8988T (cell line): ENCODE measurements at regions not wholly inside any gene's neighbourhood (a gene's known extent, or its start where the extent isn't known, plus 50 kb on each side); places are given as distances from the start of the nearest gene placed in this dataset.
"Not testable (repeated sequence)": the region's sequence is repeated elsewhere in the genome, so short reads cannot be mapped to it uniquely, and the experiment has no call there.

ENCODE experiments used
- DNase-seq: peaks from one replicate; pipeline ENCODE4 v3.0.0; 2011

DNA sequence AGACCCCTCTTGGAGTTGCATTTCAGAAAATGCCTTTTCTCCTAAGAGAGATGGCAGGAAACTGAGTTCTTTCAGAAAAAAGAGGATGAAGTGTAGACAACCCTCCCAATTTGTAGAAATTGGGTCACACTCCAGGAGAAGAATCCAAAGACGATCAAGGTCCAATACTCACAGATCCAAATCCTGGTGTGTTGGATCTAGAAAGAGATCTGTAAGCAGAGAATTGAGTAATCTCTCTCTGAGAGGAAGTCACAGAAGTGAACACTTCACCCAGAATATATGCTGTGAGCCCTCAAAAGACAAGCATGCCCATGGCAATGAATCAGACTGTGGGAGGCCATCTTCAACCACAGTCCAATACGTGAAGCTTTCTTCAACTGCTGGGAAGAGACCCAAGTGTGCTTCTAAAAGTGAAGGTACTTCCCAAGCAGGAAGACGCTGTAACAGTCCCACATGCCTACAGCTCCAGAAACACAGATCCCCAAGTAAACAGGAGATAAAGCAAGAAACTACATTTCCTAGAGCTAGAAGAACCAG lies 182.7 kb downstream of the SMC2 start:
- no peak for DNase-seq

GRCh38 chr9:104278929-104279496 lies 184.9 kb downstream of the SMC2 start:
- no peak for DNase-seq

DNA sequence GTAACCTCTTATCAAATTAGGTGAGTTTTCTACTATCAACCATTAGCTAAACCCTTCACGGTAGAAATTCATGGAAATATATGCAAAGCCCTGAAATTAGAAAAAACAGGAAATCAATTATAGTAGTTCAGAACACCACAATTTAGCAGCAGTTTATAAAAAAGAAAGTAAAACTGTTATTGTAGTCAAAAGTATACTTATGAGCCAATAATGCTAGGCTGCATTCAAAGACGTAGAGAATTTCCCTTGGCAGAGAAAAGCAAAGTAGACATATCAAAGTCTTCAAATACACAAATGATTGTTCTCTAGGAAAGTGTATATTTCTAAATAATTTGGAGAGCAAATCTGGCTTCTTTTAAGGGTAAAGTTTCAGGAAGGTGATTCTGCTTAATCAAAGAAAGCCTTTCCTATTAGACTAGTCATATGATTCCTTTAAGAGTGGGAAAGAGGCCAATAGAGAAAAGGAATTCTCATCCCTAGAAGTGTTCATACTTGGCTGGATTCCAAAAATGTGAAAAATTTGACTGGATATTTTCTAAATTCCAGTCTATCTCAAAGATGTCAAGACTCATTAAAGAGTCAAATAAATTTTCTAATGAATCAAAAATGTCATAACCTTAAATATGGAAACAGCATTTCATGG lies 185.5 kb downstream of the SMC2 start:
- DNase-seq = no peak

DNA sequence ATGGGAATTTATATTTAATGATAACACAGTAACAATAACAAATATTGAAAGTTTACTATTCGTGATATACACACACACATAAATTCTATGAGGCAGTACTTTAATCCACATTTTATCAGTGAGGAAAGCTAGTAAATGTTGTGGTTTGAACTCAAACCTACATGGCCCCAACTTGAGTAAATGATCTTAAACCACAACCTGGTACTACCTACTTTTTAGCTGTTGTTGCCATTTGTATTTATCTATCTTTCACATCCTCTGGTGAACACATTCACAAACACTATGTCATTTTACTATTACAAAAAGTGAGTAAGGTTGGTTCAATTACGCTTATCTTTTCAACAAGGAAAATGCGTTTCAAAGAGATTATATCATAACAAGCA lies 186.1 kb downstream of the SMC2 start:
- no peak for DNase-seq

- no peak for DNase-seq
These were observed 186.6 kb downstream of the SMC2 start for GRCh38 chr9:104280711-104281110.

DNA sequence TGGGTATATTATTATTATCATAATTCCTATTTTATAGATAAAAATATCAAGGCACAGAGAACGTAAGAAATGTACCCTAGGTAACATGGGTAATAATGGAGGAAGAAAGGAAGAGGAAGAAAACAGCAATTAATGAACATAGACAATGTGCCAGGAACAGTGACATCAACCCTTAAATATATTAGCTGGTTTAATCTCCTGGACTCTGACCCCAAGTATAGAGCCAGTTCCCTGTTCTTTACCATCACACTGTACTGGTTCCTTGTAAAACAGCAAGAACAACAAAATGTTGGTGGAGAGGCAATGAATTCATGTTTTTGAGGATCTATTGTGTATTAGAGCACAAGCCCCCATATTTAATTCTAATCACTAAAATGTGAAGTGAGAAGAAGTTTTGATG lies 192.1 kb downstream of the SMC2 start:
- no peak for DNase-seq

- DNase-seq = no peak
These were observed 192.7 kb downstream of the SMC2 start for GRCh38 chr9:104286799-104287198.

DNA sequence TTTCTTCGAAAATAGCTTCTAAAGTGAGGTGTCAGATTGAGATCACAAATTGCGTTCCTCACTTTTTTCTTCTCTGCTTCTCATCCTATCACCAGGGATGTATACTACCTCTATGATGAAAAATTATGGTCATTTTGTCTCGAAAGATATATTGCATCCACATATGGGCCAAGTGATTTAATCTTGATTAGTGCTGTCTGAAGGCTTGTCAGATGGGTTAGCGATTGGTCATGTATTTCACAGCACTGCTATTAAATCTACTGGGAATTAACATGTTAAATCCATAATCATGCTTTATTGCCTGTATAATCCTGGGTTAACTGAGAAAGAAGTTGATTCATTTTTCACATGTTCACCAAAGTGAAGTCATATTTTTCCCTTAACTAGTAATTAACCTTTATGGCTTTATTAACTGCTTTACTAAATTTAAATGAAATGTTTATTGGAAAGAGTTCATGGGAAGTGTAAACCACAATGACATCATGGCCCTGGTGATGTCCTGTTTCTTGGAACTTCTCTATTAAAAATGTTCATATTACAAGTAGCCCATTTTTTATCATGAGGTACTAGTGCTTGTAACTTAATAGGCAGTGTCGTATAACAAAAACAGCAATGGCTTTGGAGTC lies 193.3 kb downstream of the SMC2 start:
- no peak for DNase-seq

DNA sequence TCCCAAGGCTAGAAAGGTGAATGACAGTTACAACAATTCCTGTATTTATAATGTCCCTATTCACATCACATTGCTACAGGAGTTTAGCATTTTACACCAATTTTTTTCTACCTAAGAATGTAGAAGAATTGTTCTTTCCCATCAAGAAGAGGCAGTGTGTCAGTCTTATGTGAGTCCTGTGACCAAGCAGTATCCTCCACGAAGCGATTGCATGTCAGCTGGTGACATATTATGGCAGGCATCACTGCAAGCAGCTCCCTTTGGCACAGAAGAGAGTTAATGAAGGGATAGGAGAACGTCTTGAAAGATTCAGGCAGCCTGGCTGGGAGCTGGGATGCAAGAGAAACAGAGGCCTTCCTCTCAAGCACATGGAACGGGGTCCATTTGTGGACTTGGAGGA lies 199.8 kb downstream of the SMC2 start:
- no peak for DNase-seq

DNA sequence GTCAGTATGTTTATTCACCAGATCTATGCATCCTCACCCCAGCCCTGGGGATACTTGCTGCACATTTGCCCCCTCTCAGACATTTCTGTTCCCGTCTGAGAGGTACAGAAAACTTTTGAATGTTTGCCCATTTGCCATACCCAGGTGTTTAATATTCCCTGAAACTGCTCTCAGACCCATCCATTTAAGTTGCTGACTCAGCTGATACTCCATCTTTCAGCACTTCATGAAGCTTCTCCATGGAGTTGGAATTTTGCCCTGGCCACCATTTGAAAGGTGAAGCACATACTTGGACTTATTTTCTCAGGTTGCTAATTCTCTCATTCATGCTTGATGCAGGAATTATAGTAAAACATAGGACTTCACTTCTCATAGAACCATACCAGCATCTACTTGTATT lies 203.9 kb upstream of the OR13F1 start:
- DNase-seq = no peak

DNA sequence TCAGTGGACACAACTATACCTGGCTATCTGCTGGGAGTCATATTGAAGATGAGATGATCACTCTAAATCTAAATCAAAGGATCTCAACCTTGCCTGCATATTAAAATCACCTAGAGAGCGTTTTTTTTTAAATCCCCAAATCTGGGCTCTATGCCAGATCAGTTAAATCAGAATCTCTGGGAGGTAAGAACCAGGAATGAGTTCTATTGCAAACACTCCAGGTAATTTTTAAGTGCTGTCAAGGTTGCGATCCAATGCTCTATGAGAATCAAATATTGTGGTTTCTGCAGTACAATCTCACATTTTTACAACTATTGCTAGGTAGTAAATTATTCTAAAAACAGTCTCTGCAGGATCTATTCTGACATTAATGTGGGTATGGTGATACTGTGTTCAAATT lies 202.3 kb upstream of the OR13F1 start:
- no peak for DNase-seq

DNA sequence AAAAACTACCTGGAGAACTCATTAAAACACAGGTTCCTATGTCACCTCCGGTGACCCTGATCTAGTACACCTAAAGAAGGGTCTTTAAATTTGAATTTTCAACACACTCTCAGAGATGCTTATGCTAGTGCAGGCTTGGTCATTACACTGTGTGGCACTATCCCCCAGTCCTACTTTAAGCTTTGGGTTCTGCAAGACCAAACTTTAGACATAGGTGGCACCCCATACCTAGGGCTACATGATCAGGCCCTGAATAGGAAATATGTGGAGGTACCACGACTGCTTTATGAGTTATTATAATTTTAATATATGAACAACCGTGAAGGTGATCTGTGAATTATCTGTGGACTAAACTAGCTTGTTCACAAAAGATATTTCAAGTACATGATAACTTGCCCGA lies 201.3 kb upstream of the OR13F1 start:
- DNase-seq = no peak

DNA sequence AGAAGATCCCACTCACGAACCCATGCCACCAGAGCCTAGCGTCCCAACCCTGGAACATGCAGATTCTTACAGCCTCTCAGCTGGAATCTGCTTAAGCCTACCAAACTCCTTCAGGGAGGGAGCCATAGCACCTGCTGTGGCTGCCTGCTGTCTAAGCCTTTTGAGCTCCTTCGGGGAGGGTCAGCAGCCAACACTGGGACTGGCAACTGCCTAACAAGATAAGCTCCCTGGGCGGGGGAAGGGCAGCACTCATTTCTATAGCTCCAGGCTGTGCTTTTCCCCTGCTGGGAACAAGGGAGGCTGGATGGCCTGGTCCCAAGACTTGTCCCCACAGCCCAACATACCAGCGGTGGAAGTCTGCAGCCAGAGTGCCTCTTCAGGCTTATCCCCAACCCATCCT lies 199.1 kb upstream of the OR13F1 start:
- no peak for DNase-seq

DNA sequence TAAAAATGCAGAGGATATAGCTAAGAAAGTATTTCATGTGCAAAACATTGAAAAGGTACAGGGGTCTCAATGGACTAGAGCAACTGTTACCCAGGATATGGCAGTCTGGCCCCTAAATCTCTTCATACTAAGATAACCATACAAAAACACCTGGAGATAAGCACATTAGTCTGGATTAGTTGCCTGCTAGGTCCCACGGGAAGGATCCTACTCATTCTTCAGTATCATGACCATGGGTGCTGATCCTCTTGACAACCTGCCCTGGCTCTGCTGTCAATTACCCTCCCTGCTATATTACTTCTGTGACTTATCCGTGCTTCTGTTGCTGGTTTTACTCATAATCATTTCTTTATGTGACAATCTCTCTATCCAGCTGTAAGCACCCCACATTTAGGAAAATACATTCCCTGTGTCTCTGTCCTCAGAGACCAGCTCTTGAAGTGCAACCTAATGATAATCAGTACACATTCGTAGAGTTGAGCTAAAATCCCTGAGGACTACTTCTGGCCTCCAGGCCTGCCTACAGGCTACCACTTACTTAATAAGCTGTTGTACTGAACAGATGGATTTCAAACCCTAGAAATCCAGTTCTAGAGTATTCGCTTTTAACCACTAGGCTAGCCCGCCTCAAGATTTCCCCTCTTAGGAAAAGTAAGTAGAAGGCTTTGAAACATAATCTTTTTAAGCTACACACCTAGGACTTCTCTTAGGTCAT lies 190.5 kb upstream of the OR13F1 start:
- DNase-seq = no peak

DNA sequence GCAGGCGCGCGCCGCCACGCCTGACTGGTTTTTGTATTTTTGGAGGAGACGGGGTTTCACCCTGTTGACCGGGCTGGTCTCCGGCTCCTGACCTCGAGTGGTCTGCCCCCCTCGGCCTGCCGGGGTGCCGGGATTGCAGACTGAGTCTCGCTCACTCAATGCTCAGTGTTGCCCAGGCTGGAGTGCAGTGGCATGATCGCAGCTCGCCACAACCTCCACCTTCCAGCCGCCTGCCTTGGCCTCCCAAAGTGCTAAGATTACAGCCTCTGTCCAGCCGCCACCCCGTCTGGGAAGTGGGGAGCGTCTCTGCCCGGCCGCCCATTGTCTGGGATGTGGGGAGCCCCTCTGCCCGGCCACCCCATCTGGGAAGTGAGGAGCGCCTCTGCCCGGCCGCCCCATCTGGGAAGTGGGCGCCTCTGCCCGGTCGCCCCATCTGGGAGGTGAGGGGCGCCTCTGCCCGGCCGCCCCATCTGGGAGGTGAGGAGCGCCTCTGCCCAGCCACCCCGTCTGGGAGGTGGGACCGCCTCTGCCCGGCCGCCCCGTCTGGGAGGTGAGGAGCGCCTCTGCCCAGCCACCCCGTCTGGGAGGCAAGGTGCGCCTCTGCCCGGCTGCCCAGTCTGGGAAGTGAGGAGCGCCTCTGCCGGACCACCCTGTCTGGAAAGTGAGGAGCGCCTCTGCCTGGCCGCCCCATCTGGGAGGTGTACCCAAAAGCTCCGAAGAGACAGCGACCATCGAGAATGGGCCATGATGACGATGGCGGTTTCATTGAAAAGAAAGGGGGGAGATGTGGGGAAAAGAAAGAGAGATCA lies 187.7 kb upstream of the OR13F1 start:
- DNase-seq = not testable (repeated sequence)

- DNase-seq = no peak
These were observed 184.9 kb upstream of the OR13F1 start for GRCh38 chr9:104319198-104319597.

DNA sequence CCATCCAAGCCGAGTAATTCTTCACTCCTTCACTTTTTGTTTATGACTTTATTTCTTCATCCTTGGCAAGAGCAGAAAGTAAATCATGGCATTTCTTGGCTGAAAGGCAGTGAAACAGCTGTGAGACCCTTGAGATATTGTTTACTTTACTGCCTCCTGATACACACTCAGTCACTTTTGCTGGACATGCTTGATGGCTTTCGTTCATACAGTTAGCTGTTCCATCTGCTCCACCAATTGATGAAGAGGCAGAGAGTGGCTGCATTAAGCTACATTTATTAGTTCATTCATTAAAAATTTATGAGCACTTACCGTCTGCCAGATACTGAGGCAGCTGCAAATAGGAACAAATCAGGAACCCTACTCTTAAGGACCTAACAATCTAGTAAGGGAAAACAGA lies 184.4 kb upstream of the OR13F1 start:
- no peak for DNase-seq

DNA sequence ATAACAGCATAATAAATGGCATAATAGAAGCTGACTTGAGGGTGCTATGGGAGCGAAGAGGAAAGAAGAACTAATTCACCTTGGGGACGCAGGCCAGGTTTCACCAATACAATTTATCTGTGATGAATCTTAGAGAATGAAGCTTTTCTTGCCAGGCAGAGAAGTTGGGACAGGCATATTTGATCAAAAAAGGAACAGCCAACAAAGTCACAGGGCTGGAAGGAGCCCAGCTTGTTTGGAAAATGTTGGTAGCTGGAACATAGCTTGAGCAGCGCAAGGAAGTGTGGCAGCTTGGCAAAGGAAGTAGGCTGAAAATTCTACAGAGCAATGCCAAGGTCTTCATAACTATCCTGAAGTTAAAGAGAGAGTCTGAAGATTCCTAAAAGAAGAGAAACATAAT lies 181.5 kb upstream of the OR13F1 start:
- no peak for DNase-seq

GRCh38 chr9:104323967-104324694 lies 179.9 kb upstream of the OR13F1 start:
- DNase-seq = not testable (repeated sequence)

DNA sequence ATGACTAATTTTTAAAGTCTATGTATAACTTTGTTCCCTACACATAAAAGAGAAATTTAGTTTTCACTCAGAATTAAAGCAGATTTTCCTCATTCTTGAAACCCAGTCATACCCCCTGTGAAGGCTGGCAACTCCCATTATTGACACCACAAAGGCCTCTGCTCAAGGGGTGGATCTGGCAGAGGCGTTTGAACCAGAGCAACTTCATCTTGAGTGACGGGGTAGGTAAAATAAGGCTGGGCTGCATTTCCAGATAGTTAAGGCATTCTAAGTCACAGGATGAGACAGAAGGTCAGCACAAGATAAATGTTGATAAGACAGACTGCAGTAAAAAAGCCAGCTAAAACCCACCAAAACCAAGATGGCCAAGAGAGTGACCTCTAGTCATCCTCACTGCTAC lies 177.2 kb upstream of the OR13F1 start:
- DNase-seq = no peak

- DNase-seq = no peak
These were observed 174.8 kb upstream of the OR13F1 start for GRCh38 chr9:104329245-104329644.

- DNase-seq = no peak
These were observed 173.2 kb upstream of the OR13F1 start for GRCh38 chr9:104330841-104331240.
